ENCODE measurements at regions not wholly inside any gene's neighbourhood (a gene's known extent, or its start where the extent isn't known, plus 50 kb on each side); places are given as distances from the start of the nearest gene placed in this dataset.

- TF ChIP-seq EZH2 (IDR thresholded peaks at IDR 0.05): no peak
- no peak for TF ChIP-seq CTCF (IDR thresholded peaks at IDR 0.05)
These were observed 131.1 kb upstream of the OPCML start for GRCh38 chr11:133663135-133663985.

All from neural progenitor cell (in vitro differentiated cells).